ENCODE measurements at regions not wholly inside any gene's neighbourhood (a gene's known extent, or its start where the extent isn't known, plus 50 kb on each side); places are given as distances from the start of the nearest gene placed in this dataset.

DNA sequence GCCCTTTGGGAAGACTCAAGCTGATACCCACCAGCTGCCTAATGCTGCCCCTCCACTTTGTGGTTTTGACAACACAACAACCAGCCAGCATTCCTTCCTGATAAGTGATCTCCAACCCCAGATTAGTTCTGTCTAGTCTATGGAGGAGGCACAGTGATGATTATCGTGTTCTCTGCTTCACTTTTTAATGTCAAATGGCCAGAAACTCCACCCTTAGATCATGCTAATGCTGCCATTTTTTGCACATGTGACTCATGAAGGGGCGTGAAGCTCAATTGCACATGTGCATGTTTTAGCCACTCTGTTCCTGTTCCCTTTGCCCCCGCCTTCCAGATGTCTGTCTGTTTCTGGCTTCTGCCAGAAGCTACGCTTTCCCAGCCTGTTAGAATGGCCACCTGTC lies 199.8 kb downstream of the COG6 start:
- TF ChIP-seq, protein P1, sequence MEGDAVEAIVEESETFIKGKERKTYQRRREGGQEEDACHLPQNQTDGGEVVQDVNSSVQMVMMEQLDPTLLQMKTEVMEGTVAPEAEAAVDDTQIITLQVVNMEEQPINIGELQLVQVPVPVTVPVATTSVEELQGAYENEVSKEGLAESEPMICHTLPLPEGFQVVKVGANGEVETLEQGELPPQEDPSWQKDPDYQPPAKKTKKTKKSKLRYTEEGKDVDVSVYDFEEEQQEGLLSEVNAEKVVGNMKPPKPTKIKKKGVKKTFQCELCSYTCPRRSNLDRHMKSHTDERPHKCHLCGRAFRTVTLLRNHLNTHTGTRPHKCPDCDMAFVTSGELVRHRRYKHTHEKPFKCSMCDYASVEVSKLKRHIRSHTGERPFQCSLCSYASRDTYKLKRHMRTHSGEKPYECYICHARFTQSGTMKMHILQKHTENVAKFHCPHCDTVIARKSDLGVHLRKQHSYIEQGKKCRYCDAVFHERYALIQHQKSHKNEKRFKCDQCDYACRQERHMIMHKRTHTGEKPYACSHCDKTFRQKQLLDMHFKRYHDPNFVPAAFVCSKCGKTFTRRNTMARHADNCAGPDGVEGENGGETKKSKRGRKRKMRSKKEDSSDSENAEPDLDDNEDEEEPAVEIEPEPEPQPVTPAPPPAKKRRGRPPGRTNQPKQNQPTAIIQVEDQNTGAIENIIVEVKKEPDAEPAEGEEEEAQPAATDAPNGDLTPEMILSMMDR (IDR thresholded peaks at IDR 0.05) = no peak
- TF ChIP-seq POLR2A (IDR thresholded peaks at IDR 0.05) = no peak

All from right lobe of liver (tissue), 4 donors.